ENCODE measurements at regions not wholly inside any gene's neighbourhood (a gene's known extent, or its start where the extent isn't known, plus 50 kb on each side); places are given as distances from the start of the nearest gene placed in this dataset.
A peak's percentile ranks its signal among the peaks of the same experiment; 100 is the strongest.

DNA sequence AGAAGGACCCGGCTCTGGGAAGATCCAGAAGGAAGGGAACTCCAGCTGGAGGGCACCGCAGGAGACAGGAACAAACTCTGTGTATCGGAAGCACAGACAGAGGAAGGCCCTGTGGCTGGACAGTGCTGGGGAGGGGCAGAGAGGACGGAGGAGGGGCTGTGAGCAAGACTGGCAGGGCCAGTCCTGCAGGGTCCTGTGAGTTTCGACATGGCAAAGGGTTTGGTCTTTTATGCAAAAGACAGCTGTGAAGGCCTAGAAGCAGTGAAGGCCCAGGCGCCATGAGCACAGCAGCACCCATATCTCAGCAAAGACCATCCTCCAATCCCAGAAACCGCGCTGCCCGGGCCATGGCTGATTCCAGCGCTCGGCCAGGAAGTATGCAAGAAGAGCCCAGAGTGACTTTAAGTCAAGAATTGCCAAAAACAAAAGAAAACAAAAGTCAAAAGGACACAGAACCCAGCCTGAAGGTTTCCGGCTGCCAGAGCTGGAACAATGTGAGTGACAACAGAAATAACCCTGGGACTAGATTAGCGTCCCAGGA, 126.5 kb downstream of the NCOR2 start:
- whole genome bisulfite sequencing, 4 donors: 40 to 53% (median 49%) methylated on average over 13 of the region's 13 CpGs
- peak in 3 of 4 donors; percentile 16 to 34 (median 27) for ATAC-seq
- Histone ChIP-seq H3K9me3 (no peaks in the 10 kb centered on the region), H3K4me3 (no peak overlapping the region), H3K27ac (peak overlapping the region in 9 of 12 donors; percentile 30 to 79 (median 45)), H3K4me1 (peaks cover 4 to 55% (median 36%) of the 10 kb centered on the region in 12 donors), H3K27me3 (no peaks in the 10 kb centered on the region), H3K36me3 (peaks cover 0 to 75% (median 50%) of the 10 kb centered on the region in 9 donors)
- no peak for DNase-seq
- TF ChIP-seq POLR2A (IDR thresholded peaks at IDR 0.05): no peak
- TF ChIP-seq, protein P1, sequence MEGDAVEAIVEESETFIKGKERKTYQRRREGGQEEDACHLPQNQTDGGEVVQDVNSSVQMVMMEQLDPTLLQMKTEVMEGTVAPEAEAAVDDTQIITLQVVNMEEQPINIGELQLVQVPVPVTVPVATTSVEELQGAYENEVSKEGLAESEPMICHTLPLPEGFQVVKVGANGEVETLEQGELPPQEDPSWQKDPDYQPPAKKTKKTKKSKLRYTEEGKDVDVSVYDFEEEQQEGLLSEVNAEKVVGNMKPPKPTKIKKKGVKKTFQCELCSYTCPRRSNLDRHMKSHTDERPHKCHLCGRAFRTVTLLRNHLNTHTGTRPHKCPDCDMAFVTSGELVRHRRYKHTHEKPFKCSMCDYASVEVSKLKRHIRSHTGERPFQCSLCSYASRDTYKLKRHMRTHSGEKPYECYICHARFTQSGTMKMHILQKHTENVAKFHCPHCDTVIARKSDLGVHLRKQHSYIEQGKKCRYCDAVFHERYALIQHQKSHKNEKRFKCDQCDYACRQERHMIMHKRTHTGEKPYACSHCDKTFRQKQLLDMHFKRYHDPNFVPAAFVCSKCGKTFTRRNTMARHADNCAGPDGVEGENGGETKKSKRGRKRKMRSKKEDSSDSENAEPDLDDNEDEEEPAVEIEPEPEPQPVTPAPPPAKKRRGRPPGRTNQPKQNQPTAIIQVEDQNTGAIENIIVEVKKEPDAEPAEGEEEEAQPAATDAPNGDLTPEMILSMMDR (IDR thresholded peaks at IDR 0.05): no peak
- intact Hi-C loops (cut with DNase I): loop anchor here in 2 of 10 donors (5.0 to 10.0 kb wide), 2 partner anchors 59 to 386 kb away; no protein-coding TSS in a partner anchor

DNA sequence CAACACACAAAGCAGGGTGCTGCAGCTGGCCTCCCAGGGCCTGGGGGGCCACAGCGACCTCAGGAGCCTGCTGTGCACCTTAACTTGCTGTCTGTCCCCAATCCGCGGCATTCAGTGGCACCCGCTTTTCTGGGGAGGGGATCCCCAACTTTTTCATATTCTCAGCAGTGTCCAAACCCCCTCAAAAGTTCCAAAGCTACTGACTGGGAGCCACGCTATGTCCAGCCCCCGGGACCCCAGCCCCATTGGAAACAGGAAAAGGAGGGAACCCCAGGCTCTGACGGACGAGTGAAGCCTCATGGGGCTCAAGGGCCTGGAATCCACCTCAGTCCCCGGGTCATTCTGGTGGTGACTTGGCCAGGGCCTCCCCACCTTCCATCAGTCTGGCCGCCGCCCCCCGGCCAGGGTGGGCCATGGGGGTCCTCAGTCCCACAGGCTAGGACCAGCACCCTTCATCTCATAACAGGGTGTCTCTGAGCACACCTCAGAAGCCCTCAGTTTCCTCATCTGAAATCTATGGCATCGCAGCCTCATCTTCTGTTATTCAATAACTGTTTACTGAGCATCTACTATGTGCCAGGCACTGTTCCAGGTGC, 127.3 kb downstream of the NCOR2 start:
- intact Hi-C loops (cut with DNase I): loop anchor here in 2 of 10 donors (5.0 to 10.0 kb wide), 2 partner anchors 58 to 385 kb away; no protein-coding TSS in a partner anchor
- DNase-seq: no peak
- H3K4me1 ChIP-seq: peaks cover 4 to 55% (median 36%) of the 10 kb centered on the region in 12 donors

DNA sequence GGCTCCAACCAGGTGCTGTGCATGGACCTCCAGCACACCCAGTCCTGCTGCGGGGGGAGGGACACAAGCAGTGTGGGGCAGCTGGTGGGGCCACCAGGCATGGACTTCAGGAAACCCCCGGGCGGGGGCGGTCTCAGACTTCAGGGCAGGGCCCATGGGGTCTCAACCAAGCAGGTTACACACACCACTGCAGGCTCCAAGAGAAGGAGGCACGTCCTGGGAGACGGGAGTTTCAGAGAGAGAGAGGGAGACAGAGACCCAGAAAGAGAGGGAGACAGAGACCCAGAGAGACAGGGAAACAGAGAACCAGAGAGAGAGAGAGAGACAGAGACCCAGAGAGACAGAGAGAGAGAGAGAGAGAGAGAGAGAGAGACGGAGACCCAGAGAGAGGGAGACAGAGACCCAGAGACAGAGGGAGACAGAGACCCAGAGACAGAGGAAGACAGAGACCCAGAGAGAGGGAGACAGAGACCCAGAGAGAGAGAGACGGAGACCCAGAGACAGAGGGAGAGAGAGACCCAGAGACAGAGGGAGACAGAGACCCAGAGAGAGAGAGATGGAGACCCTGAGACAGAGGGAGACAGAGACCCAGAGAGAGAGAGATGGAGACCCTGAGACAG, 128.9 kb downstream of the NCOR2 start:
- no peaks in the 10 kb centered on the region for H3K27me3 ChIP-seq
- TF ChIP-seq POLR2A (IDR thresholded peaks at IDR 0.05): no peak
- TF ChIP-seq, protein P1 (IDR thresholded peaks at IDR 0.05): no peak
- peaks cover 4 to 62% (median 42%) of the 10 kb centered on the region in 12 donors for H3K4me1 ChIP-seq
- no peak overlapping the region for H3K4me3 ChIP-seq
- peak overlapping the region in 2 of 12 donors; percentile 28 to 45 for H3K27ac ChIP-seq
- no peaks in the 10 kb centered on the region for H3K9me3 ChIP-seq
- ATAC-seq (no peak), DNase-seq (no peak)
- intact Hi-C loops (cut with DNase I): no loop called here
- H3K36me3 ChIP-seq: peaks cover 0 to 55% (median 33%) of the 10 kb centered on the region in 9 donors
- 75 to 79% (median 78%) methylated on average over 7 to 8 of the region's 8 CpGs for WGBS, 4 donors

More for the DNA sequence above, 127.3 kb downstream of the NCOR2 start:
- peak overlapping the region in 7 of 12 donors; percentile 36 to 79 (median 50) for H3K27ac ChIP-seq
- TF ChIP-seq POLR2A (IDR thresholded peaks at IDR 0.05): no peak
- TF ChIP-seq, protein P1 (IDR thresholded peaks at IDR 0.05): no peak
- no peaks in the 10 kb centered on the region for H3K9me3 ChIP-seq
- no peaks in the 10 kb centered on the region for H3K27me3 ChIP-seq
- 92 to 95% (median 93%) methylated on average over 12 to 13 of the region's 13 CpGs for WGBS, 4 donors
- no peak for ATAC-seq
- H3K36me3 ChIP-seq: peaks cover 0 to 70% (median 43%) of the 10 kb centered on the region in 9 donors
- no peak overlapping the region for H3K4me3 ChIP-seq
